Natural killer cell (primary cell): ENCODE measurements at regions not wholly inside any gene's neighbourhood (a gene's known extent, or its start where the extent isn't known, plus 50 kb on each side); places are given as distances from the start of the nearest gene placed in this dataset.

Source experiments
- ATAC-seq, 3 donors: fragments of 150-1000 bp in 2 of 3; fragments of 200-7000 bp in 1 of 3; cut with Tn5 transposase; 1 replicate in 1 of 3; 2 replicates in 2 of 3; pipeline ENCODE4 v1.10.0; 2021; ENCODE audit warnings: mild to moderate bottlenecking in 2 of 3, moderate library complexity in 2 of 3
- DNase-seq, 2 donors: peaks; one replicate each; pipeline versions ENCODE4 v3.0.0 to v3.0.0-alpha.2; 2013 to 2021; ENCODE audit warnings: mixed read lengths in 1 of 2
- H3K27ac ChIP-seq: one replicate; pipeline ENCODE4 v1.5.1; 2013; ENCODE audit warnings: mild to moderate bottlenecking, low read length
- H3K27me3 ChIP-seq: one replicate; pipeline ENCODE4 v1.6.1; 2013; ENCODE audit warnings: low read length; ENCODE audit not compliant: control insufficient read depth, insufficient read depth
- H3K36me3 ChIP-seq: one replicate; pipeline ENCODE4 v1.6.1; 2013; ENCODE audit warnings: low read length; ENCODE audit not compliant: control insufficient read depth, insufficient read depth
- H3K4me1 ChIP-seq: one replicate; pipeline ENCODE4 v1.6.1; 2013; ENCODE audit warnings: low read length; ENCODE audit not compliant: control insufficient read depth, insufficient read depth
- H3K4me3 ChIP-seq: one replicate; pipeline ENCODE4 v1.5.1; 2013; ENCODE audit warnings: low read length
- H3K9me3 ChIP-seq: one replicate; pipeline ENCODE4 v1.6.1; 2013; ENCODE audit warnings: low read length; ENCODE audit not compliant: control insufficient read depth, insufficient read depth
- H3K27ac Mint-ChIP-seq, 2 donors: one replicate each; pipeline ENCODE4 v1.8.0; 2022; ENCODE audit warnings: mild to moderate bottlenecking in 2 of 2, mixed read lengths in 2 of 2, moderate library complexity in 1 of 2
- H3K27me3 Mint-ChIP-seq, 2 donors: one replicate each; pipeline ENCODE4 v1.8.0; 2022; ENCODE audit warnings: low read depth in 2 of 2, mixed read lengths in 2 of 2
- H3K36me3 Mint-ChIP-seq: one replicate; pipeline ENCODE4 v1.8.0; 2022; ENCODE audit warnings: mixed read lengths
- H3K4me1 Mint-ChIP-seq, 2 donors: one replicate each; pipeline ENCODE4 v1.8.0; 2022; ENCODE audit warnings: mixed read lengths in 2 of 2
- H3K4me3 Mint-ChIP-seq: one replicate; pipeline ENCODE4 v1.8.0; 2022; ENCODE audit warnings: mild to moderate bottlenecking, moderate library complexity, mixed read lengths
- H3K9me3 Mint-ChIP-seq, 2 donors: one replicate each; pipeline ENCODE4 v1.8.0; 2022; ENCODE audit warnings: mixed read lengths in 2 of 2
- WGBS: methylation state at CpG from one replicate; pipeline ENCODE4 v1.1.7; 2013; ENCODE audit warnings: missing lambda C conversion rate; ENCODE audit not compliant: insufficient coverage; 5-methylcytosine and 5-hydroxymethylcytosine counted together
- intact Hi-C: fragments of 100-400 bp; cut with micrococcal nuclease; formaldehyde crosslinking; loops from one replicate; pipeline ENCODE4 v1.14.2; 2022
- TF ChIP-seq, protein P1 (sequence below): fragments of 200-600 bp; IDR thresholded peaks from one replicate; pipeline ENCODE4 v1.8.0; 2022; ENCODE audit warnings: antibody characterized with exemption

- Mint-ChIP-seq H3K27me3 (no peaks in the 10 kb centered on the region), H3K4me1 (no peaks in the 10 kb centered on the region), H3K27ac (no peak overlapping the region), H3K36me3 (no peaks in the 10 kb centered on the region), H3K9me3 (peaks cover 5 to 7% of the 10 kb centered on the region in 2 donors), H3K4me3 (no peak overlapping the region)
- Histone ChIP-seq H3K4me3 (no peak overlapping the region), H3K27me3 (no peaks in the 10 kb centered on the region), H3K27ac (no peak overlapping the region), H3K9me3 (no peaks in the 10 kb centered on the region), H3K36me3 (no peaks in the 10 kb centered on the region), H3K4me1 (no peaks in the 10 kb centered on the region)
- no peak for ATAC-seq
- TF ChIP-seq, protein P1, sequence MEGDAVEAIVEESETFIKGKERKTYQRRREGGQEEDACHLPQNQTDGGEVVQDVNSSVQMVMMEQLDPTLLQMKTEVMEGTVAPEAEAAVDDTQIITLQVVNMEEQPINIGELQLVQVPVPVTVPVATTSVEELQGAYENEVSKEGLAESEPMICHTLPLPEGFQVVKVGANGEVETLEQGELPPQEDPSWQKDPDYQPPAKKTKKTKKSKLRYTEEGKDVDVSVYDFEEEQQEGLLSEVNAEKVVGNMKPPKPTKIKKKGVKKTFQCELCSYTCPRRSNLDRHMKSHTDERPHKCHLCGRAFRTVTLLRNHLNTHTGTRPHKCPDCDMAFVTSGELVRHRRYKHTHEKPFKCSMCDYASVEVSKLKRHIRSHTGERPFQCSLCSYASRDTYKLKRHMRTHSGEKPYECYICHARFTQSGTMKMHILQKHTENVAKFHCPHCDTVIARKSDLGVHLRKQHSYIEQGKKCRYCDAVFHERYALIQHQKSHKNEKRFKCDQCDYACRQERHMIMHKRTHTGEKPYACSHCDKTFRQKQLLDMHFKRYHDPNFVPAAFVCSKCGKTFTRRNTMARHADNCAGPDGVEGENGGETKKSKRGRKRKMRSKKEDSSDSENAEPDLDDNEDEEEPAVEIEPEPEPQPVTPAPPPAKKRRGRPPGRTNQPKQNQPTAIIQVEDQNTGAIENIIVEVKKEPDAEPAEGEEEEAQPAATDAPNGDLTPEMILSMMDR, result no peak
- WGBS, result 67% methylated on average over 3 of the region's 7 CpGs
- DNase-seq, result no peak
- intact Hi-C loops, result no loop called here
These were observed 124.9 kb upstream of the CTTNBP2 start for GRCh38 chr7:117997862-117998825.

DNA sequence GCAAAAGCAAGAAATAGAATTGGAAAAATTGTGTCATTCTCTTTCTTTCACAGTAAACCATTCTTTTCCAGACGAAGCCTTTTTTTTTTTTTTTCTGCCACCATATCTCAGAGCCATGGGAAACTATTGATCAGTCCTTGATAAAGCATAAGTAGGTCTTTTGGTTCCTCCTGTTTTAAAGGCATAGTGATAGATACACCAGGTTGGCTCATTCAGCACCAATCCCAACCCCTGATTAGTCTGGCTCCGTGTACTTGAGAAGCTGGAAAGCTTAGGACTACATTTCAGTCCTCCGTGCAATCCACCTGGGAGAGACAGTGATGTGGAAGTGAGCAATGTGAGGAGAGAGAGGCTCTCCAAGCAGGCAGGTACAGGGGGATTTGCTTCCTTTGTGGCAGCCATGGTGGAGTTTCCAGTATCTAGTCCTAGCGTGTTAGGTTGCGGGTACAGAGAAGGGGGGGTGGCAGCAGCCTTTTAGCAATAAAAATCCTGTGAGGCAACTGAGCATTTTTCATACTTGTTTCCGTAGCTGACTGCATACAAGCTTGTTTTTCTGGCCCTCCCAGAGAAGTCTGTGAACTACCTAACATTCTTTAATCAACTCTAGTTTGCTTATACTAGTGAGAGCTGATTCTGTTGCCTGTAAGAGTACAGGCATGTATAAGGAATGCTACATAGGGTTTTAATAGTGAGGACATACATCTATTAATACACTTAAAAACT, 127.4 kb upstream of the CTTNBP2 start:
- no peaks in the 10 kb centered on the region for H3K4me1 ChIP-seq
- Mint-ChIP-seq H3K27ac (no peak overlapping the region), H3K4me3 (no peak overlapping the region), H3K9me3 (peaks cover 5 to 10% of the 10 kb centered on the region in 2 donors), H3K4me1 (no peaks in the 10 kb centered on the region), H3K27me3 (no peaks in the 10 kb centered on the region), H3K36me3 (no peaks in the 10 kb centered on the region)
- no peak for DNase-seq
- TF ChIP-seq, protein P1, result no peak
- no peak overlapping the region for H3K4me3 ChIP-seq
- H3K36me3 ChIP-seq, result no peaks in the 10 kb centered on the region
- H3K27ac ChIP-seq, result no peak overlapping the region
- WGBS, result 88% methylated on average over 5 of the region's 6 CpGs
- ATAC-seq, result no peak
- intact Hi-C loops, result no loop called here
- no peaks in the 10 kb centered on the region for H3K27me3 ChIP-seq
- H3K9me3 ChIP-seq, result no peaks in the 10 kb centered on the region

GRCh38 chr7:118003476-118003875, 130.2 kb upstream of the CTTNBP2 start:
- peaks cover 4% of the 10 kb centered on the region for H3K9me3 ChIP-seq
- intact Hi-C loops, result no loop called here
- Mint-ChIP-seq H3K27me3 (no peaks in the 10 kb centered on the region), H3K4me1 (no peaks in the 10 kb centered on the region), H3K4me3 (no peak overlapping the region), H3K27ac (no peak overlapping the region), H3K36me3 (no peaks in the 10 kb centered on the region), H3K9me3 (peaks cover 6 to 11% of the 10 kb centered on the region in 2 donors)
- no peak for DNase-seq
- no peak overlapping the region for H3K4me3 ChIP-seq
- no peaks in the 10 kb centered on the region for H3K4me1 ChIP-seq
- H3K27ac ChIP-seq, result no peak overlapping the region
- 6% methylated on average over 1 of the region's 1 CpG for WGBS
- no peaks in the 10 kb centered on the region for H3K27me3 ChIP-seq
- H3K36me3 ChIP-seq, result no peaks in the 10 kb centered on the region
- TF ChIP-seq, protein P1, result no peak
- ATAC-seq, result no peak
